ENCODE measurements at regions not wholly inside any gene's neighbourhood (a gene's known extent, or its start where the extent isn't known, plus 50 kb on each side); places are given as distances from the start of the nearest gene placed in this dataset.

- no peak for DNase-seq
Observed at GRCh38 chr1:83670909-83671565, 327.9 kb downstream of the TTLL7 start.

DNA sequence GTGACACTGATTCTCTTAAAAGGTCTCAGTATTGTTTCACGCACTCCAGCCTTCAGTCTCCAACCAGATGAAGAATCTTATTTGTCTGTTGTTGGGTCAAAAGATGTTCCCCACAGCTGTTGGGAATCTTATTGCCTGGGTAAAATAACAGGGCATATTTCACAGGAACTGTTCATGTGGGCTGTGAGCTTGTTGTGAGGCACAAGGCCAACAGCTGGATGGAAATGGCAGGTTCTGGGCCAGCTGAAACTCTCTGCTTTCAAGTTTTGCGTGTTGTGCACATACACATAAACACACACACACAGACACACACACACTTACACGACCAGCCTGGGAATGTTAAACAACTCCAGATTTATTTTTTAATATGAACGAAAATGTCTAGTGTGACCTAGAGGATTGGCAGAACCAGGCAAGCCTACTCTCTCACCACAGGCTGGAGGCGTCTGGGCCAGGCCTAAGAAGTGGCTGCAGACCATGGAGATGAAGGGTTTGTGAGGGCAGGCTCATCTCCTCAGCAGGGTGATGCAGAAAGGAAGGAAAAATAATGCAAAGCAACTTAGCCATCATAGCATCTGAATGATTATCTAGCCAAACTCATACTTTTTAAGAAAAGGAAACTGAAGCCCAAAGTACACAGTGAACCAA is 357.0 kb downstream of the TTLL7 start:
- no peak for DNase-seq

- no peak for DNase-seq
Observed at GRCh38 chr1:83641206-83641658, 357.7 kb downstream of the TTLL7 start.

- DNase-seq = no peak
Observed at GRCh38 chr1:83639785-83640184, 359.1 kb downstream of the TTLL7 start.

DNA sequence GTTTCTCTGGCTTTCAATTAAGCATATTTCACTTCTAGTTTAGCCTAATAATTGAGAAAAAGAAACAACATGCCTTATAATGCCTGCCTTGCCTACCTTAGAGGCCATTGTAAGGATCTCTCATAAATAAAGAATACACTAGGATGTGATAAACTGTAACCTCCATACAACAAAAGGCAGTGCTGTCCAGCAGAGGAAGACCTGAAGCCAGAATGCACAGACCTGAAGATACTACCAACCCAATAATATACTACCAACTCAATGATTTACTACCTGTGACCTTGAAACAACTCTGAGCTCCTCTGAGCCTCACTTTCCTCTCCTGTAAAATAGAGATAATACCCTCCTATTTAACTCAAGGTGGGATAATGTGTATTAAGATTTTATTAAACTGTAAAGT is 361.3 kb downstream of the TTLL7 start:
- DNase-seq = no peak

DNA sequence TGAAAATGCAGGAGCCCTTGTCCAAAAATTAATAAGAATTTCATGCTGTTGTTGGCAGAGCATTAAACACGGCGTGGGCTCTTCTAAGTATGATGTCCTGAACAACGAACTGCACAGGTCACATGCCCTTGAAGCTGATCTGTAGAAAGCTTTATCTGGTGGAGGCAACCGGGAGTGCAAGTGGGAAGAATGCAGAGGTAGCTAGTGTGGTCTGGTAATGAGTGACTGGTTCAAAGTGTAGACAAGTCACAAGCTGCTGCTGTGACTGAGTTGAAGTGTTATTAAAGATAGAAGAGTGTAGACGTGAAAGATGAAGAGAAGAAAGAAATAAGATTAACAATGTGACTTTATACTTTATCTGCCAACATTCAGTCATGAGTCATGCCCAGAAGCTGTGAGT is 361.9 kb downstream of the TTLL7 start:
- DNase-seq = no peak

DNA sequence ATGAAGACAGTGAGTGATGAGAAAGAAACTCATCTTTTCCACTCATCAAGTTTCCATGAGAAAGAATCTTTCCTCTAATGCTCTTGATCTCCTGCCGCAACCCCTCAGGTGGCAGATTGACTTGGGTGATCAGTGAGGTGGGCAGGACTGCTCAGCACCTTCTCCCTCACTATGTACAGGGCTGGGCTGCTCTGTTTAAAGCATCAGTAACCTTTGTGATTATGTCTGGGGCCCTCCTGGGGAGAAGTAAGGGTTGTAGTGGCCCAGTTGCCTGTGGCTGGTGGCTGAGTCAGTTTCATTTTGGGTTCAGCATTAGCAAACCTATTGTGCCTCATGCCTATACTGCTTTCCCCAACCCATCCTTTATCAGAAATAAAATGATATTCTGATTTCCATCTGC is 366.0 kb downstream of the TTLL7 start:
- DNase-seq = no peak

GRCh38 chr1:83631851-83632250 is 367.1 kb downstream of the TTLL7 start:
- DNase-seq = no peak

DNA sequence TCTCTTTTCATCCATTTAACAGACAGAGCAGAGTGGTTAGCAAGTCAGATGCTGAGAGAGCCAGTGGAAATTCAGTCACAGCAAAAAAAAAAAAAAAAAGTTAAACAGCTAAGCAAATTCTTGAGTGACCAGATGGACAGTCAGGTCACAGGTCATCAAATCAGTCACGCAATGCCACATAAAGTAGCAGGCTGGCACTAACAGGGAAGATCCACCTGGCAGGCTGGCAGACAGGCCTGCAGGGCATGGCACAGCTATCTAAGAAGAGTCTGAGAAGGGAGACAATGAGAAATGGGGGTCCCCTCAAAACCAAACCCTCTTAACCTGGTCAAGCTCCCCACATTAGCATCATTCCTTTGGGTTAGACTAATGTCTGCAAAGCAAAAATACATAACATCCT is 371.9 kb downstream of the TTLL7 start:
- DNase-seq = no peak

DNA sequence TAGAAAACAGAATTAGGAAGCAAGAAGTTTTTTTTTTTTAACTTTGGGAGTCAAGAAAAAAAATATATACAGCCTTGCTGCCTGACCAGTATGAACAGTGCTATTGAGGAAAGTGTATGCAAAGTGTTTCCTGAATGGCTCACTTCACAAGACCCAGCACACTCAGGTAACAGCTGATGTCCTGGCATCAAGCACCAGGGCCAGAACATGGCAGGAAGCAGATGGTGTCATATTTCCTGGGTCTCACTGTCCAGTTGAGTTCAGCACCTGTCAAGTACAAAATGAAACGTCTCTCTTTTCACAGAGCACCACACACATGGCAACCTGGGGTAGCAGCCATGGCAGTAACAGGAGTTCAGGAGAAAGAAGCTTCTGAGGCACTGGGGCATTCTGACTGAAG is 372.3 kb downstream of the TTLL7 start:
- DNase-seq = no peak

GRCh38 chr1:83625646-83626045 is 373.3 kb downstream of the TTLL7 start:
- DNase-seq = no peak

GRCh38 chr1:83620016-83620415 is 378.9 kb downstream of the TTLL7 start:
- DNase-seq = no peak

DNA sequence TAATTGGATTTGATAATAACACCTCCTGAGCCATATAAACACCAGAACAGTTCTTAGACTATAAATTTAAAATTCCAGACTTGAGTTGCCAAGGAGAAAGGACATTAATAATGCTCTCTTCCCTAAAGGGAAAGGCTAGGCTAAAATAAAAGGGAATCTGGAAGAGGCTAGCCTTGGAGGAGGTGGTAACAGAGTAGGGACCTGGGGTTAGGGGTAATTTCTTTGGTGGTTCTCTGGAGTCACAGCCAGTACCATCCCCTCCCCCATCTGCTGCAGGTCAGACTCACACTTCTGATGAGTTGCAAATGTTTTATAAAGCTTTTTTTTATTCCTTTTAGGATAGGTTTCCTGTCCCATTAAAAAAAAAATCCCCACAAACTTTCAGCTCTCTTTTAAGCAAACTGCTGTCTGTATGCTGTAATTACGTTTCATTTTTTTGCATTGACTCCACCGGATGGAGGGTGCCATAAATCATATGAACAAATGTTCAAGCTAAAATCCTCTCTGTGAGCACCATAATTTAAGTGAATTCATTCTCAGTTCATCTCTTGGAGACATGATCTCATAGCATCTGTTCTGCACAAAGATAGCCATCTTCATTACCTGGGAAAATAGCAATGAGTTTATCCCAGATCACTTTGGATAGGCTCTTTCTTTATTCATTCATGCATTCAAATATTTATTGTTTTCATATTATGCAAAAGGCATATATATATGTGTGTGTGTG is 379.6 kb downstream of the TTLL7 start:
- DNase-seq = no peak

GRCh38 chr1:83617883-83618282 is 381.0 kb downstream of the TTLL7 start:
- DNase-seq = no peak

DNA sequence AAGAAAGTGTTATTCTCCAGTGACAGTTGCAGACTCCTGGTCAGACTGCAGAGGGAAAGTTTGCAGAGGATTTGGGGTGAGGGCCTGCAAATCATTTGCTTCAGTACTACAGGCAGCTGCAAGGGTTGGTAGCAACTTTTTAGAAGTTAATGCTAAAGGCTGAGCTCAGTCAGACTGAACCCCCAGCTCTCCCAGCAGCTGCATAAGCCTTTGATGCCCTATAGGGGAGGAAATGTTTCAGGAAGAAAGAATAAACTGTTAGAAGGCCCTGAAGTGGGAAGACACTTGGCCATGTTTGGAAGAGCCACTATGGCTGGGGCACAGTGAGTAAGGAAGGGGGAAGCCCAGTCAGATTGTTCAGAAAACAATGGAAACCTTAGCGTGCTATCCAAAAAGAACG is 383.6 kb downstream of the TTLL7 start:
- DNase-seq = no peak

DNA sequence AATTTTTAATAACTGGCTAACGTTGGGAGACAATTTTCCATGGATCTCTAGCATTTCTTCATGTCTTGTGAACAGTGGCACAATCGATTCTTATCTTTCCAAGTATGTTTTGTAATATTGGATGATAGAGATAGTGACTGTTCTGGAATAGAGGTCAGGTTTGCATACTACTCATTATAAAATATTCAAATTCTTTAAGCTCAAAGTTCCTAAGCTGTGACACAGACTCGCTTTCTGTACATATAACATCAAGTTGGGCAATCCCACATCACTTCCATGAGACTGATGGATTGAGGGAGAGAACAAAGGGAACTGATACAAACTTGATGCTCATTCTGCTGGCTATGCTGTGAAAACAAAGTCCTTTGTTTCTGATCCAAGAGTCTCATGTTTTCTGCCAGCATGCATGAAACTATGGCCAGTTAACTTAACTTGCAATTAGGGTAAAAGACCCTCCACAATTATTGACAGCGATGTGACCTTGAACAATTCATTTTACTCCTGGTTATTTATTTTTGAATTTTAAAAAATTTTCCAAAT is 392.4 kb downstream of the TTLL7 start:
- no peak for DNase-seq

GRCh38 chr1:83596331-83596730 is 402.6 kb downstream of the TTLL7 start:
- DNase-seq = no peak

- no peak for DNase-seq
Observed at GRCh38 chr1:83593073-83593472, 405.9 kb downstream of the TTLL7 start.

GRCh38 chr1:83588140-83588539 is 410.8 kb downstream of the TTLL7 start:
- DNase-seq = no peak

DNA sequence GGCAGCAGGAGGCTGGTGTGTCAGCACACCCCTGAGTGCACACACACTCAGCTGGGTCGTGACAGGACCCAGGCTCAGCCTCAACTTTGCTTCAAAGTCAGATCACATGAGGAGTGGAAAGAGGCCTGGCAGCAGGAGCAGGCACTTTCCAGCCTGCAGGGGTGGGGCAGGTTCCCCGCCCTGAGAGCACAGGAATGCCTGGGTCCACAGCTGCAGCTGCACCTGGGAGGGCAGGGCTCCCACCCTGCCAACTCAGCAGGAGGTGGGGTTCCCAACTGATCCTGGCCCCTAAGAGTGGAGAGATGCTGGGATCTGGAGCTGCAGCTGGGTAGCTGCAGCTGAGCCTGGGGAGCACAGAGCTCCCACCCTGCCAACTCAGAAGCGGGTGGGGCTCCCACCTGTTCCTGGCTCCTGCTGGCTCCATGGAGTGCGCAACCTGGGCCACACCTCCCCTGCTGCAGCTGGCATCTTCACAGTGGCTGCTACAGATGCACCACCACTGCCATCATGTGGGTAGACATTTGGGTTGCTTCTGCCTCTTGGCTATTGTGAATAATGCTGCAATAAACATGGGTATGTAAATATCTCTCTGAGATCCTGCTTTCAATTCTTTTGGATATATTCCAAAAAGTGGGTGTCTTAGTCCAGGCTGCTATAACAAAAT is 415.4 kb downstream of the TTLL7 start:
- no peak for DNase-seq

DNA sequence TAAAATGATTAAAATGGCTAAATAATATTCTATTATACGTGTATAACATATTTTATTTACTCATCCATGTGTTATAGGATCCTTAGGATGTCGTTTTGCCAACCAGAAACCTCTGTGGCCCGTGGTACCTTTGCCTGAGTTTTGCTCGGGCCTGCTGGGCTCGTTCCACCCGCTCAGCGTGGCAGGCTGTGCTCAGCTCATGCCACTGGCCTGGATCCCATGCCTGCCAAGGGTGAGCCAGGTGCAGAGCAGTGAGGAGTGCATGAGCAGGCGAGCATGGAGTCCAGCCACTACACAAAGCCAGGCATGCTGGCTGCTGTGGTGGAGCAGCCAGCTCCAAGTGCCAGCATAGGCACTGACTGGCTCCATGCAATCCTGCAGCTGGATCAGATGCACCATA is 417.2 kb downstream of the TTLL7 start:
- no peak for DNase-seq

- DNase-seq = no peak
Observed at GRCh38 chr1:83574791-83575190, 424.1 kb downstream of the TTLL7 start.

DNA sequence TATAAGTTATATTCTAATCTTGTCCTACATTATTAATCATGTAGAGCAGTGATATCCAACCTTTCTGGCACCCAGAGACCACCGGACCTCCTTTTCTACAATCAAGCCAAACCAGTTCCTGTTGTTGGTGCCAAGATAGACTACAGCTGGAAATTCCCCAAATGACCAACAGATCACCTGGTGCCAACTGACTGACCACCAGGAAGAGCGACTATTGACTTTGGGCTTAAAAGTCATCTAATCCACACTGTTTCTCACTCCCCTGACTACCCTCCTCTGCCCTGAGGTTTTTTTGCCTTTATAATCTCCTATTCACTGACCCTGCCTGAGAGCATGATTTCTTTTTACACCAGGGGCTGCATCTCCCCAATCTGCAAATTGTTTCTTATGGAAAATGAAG is 425.2 kb downstream of the TTLL7 start:
- no peak for DNase-seq

Measured in suppressor macrophage treated with lipopolysaccharide for 1 hour (primary cell).